BLaER1 treated with 17β-estradiol and CSF1 and Interleukin-3, amounts not matched to agents 10 nM and 100 nM (cell line): ENCODE measurements at regions not wholly inside any gene's neighbourhood (a gene's known extent, or its start where the extent isn't known, plus 50 kb on each side); places are given as distances from the start of the nearest gene placed in this dataset.

Experiments used
- H3K27ac ChIP-seq, 11 experiments: shearing (Covaris generic); formaldehyde crosslinking; 2 replicates each; pipeline ENCODE4 v1.8.1; 2022
- H3K27me3 ChIP-seq, 11 experiments: shearing (Covaris generic); formaldehyde crosslinking; 2 replicates each; pipeline ENCODE4 v1.8.1; 2022
- H3K36me3 ChIP-seq, 11 experiments: shearing (Covaris generic); formaldehyde crosslinking; 2 replicates each; pipeline ENCODE4 v1.8.1; 2022
- H3K4me1 ChIP-seq, 10 experiments: shearing (Covaris generic); formaldehyde crosslinking; 2 replicates each; pipeline ENCODE4 v1.8.1; 2022
- H3K4me2 ChIP-seq, 11 experiments: shearing (Covaris generic); formaldehyde crosslinking; 2 replicates each; pipeline ENCODE4 v1.8.1; 2022
- H3K4me3 ChIP-seq, 10 experiments: shearing (Covaris generic); formaldehyde crosslinking; 2 replicates each; pipeline ENCODE4 v1.8.1; 2022
- H3K9ac ChIP-seq, 11 experiments: shearing (Covaris generic); formaldehyde crosslinking; 2 replicates each; pipeline ENCODE4 v1.8.1; 2022
- H3K9me3 ChIP-seq, 11 experiments: shearing (Covaris generic); formaldehyde crosslinking; replicated peaks in 1 of 11; 2 replicates each; pipeline ENCODE4 v1.8.1; 2022
- H4K20me1 ChIP-seq, 11 experiments: shearing (Covaris generic); formaldehyde crosslinking; 2 replicates each; pipeline ENCODE4 v1.8.1; 2022
- Cebpa-rat ChIP-seq, 11 experiments: shearing (Covaris generic); IDR thresholded peaks; 2 replicates each; pipeline ENCODE4 v1.8.1; 2022

DNA sequence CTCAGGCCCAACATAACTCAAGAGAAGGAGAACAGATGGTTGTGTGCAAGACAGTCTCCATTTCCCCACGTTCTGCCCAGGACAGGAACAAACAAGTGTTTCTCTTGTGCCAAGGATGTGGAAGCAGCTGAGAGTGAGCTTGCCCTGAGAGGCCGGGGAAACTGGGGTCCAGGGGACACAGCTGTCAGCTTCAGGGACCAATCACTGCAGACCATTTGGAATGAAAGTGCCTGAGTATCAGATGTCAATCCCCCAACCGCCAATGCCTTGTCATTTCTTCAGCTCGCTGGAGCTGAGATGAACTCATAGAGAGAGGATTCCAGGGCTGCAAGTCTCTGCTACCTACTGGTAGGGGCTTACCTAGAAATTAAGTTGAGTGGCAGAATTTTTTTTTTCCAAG lies 71.9 kb upstream of the METAP2 start:
- no peak overlapping the region for H3K4me2 ChIP-seq
- H3K9me3 ChIP-seq = no peaks in the 10 kb centered on the region
- H3K4me3 ChIP-seq = no peak overlapping the region
- H3K27me3 ChIP-seq = no peaks in the 10 kb centered on the region
- H4K20me1 ChIP-seq = no peaks in the 10 kb centered on the region
- H3K9ac ChIP-seq = no peak overlapping the region
- no peaks in the 10 kb centered on the region for H3K36me3 ChIP-seq
- TF ChIP-seq Cebpa-rat (IDR thresholded peaks at IDR 0.05) = no peak
- H3K4me1 ChIP-seq = no peaks in the 10 kb centered on the region
- H3K27ac ChIP-seq = no peak overlapping the region

- no peak for TF ChIP-seq Cebpa-rat (IDR thresholded peaks at IDR 0.05)
- no peak overlapping the region for H3K9ac ChIP-seq
- no peak overlapping the region for H3K27ac ChIP-seq
- no peak overlapping the region for H3K4me2 ChIP-seq
- H4K20me1 ChIP-seq = no peaks in the 10 kb centered on the region
- no peak overlapping the region for H3K4me3 ChIP-seq
- H3K27me3 ChIP-seq = no peaks in the 10 kb centered on the region
- H3K36me3 ChIP-seq = no peaks in the 10 kb centered on the region
- no peaks in the 10 kb centered on the region for H3K4me1 ChIP-seq
- H3K9me3 ChIP-seq = no peaks in the 10 kb centered on the region
Measured at GRCh38 chr12:95408201-95408600, 65.8 kb upstream of the METAP2 start.

DNA sequence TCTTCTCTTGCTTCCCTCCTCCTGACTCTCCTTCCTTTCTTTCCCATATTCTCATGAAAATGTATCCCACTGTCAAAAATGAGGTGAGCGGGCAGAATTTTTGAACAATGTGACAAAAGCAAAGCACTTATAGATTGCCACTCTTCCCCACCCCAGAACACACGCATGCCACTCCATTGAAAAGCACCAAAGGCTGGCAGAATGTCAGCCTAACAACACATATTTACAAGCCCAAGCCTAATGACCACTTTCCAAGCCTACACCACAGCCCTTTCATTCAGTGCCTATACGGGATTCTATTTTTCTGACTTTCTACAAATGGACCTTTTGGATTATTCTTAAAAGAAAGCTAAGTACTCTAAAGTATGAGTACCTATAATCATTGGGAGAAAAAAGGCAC lies 62.9 kb upstream of the METAP2 start:
- no peak for TF ChIP-seq Cebpa-rat (IDR thresholded peaks at IDR 0.05)
- H3K9me3 ChIP-seq = no peaks in the 10 kb centered on the region
- H3K4me3 ChIP-seq = no peak overlapping the region
- H3K9ac ChIP-seq = no peak overlapping the region
- H3K27ac ChIP-seq = no peak overlapping the region
- H3K27me3 ChIP-seq = no peaks in the 10 kb centered on the region
- no peaks in the 10 kb centered on the region for H3K36me3 ChIP-seq
- no peak overlapping the region for H3K4me2 ChIP-seq
- H4K20me1 ChIP-seq = no peaks in the 10 kb centered on the region
- H3K4me1 ChIP-seq = peaks cover 0 to 12% (median 6%) of the 10 kb centered on the region in 10 experiments; a peak in 8 of 20 replicates

DNA sequence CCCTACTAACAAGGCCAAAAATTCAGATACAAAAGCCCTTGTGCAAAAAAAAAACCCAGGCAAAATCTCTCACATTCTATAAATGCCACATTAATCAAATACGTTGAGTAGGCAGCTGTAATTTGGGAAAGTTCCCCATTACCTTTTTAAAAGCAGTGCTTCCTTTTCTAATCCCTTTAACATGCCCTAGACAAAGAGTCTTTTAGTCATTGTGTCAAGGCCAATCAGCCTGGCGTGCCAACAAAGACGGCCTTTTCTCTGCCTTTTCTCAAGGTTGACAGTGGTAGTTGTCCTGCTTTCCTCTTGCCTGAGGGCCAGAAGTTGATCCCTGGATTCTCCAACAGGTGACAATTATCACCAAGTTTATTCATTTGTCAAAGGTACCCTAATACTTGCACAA lies 62.5 kb upstream of the METAP2 start:
- no peak overlapping the region for H3K9ac ChIP-seq
- TF ChIP-seq Cebpa-rat (IDR thresholded peaks at IDR 0.05) = no peak
- no peak overlapping the region for H3K27ac ChIP-seq
- H4K20me1 ChIP-seq = no peaks in the 10 kb centered on the region
- no peak overlapping the region for H3K4me3 ChIP-seq
- H3K27me3 ChIP-seq = no peaks in the 10 kb centered on the region
- H3K4me1 ChIP-seq = peaks cover 0 to 17% (median 7%) of the 10 kb centered on the region in 10 experiments; a peak in 9 of 20 replicates
- H3K36me3 ChIP-seq = no peaks in the 10 kb centered on the region
- H3K9me3 ChIP-seq = no peaks in the 10 kb centered on the region
- no peak overlapping the region for H3K4me2 ChIP-seq

GRCh38 chr12:95412482-95413311 lies 61.3 kb upstream of the METAP2 start:
- H3K27ac ChIP-seq = no peak overlapping the region

GRCh38 chr12:95413576-95413975 lies 60.4 kb upstream of the METAP2 start:
- TF ChIP-seq Cebpa-rat (IDR thresholded peaks at IDR 0.05) = no peak
- H3K9ac ChIP-seq = no peak overlapping the region
- H3K9me3 ChIP-seq = no peaks in the 10 kb centered on the region
- no peaks in the 10 kb centered on the region for H3K27me3 ChIP-seq
- H3K4me2 ChIP-seq = no peak overlapping the region
- H3K4me1 ChIP-seq = peaks cover 0 to 25% (median 8%) of the 10 kb centered on the region in 10 experiments; a peak in 10 of 20 replicates
- no peaks in the 10 kb centered on the region for H3K36me3 ChIP-seq
- no peak overlapping the region for H3K27ac ChIP-seq
- no peaks in the 10 kb centered on the region for H4K20me1 ChIP-seq
- no peak overlapping the region for H3K4me3 ChIP-seq

More at GRCh38 chr12:95412482-95413311, 61.3 kb upstream of the METAP2 start:
- Histone ChIP-seq H3K36me3 (no peaks in the 10 kb centered on the region), H3K9me3 (no peaks in the 10 kb centered on the region), H3K27me3 (no peaks in the 10 kb centered on the region), H3K4me3 (no peak overlapping the region), H3K4me1 (peaks cover 0 to 25% (median 7%) of the 10 kb centered on the region in 10 experiments; a peak in 10 of 20 replicates), H4K20me1 (no peaks in the 10 kb centered on the region), H3K9ac (no peak overlapping the region), H3K4me2 (no peak overlapping the region)
- TF ChIP-seq Cebpa-rat (IDR thresholded peaks at IDR 0.05) = no peak

DNA sequence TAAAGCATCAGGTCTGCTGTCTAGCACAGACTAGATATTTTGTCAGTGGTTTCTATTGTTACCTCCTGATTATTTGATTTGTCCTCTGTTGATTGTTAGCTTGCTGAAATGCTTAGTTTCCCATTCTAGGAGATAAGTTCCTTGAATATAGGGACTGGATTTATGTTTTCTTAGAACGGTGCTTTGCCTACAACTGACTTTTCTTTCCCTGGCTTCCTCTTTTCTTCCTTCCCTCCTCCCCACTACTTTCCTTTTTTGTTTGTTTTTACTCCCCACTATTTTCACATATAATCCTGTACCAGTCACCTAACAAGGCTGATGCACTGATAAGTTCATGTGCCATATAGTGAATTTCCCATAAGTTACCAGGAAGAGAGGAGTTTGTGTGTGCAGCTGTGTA lies 58.5 kb upstream of the METAP2 start:
- peaks cover 0 to 2% (median 0%) of the 10 kb centered on the region in 11 experiments; a peak in 1 of 22 replicates for H3K9me3 ChIP-seq
- no peak for TF ChIP-seq Cebpa-rat (IDR thresholded peaks at IDR 0.05)

GRCh38 chr12:95416111-95416636 lies 57.8 kb upstream of the METAP2 start:
- TF ChIP-seq Cebpa-rat (IDR thresholded peaks at IDR 0.05) = no peak

More for the DNA sequence above, 58.5 kb upstream of the METAP2 start:
- Histone ChIP-seq H3K27ac (no peak overlapping the region), H3K36me3 (no peaks in the 10 kb centered on the region), H3K9ac (no peak overlapping the region), H3K4me1 (peaks cover 0 to 25% (median 8%) of the 10 kb centered on the region in 10 experiments; a peak in 10 of 20 replicates), H3K4me2 (peak overlapping the region in 4 of 11 experiments; percentile 1 to 44 (median 22); a peak in 6 of 22 replicates), H3K4me3 (no peak overlapping the region), H3K27me3 (no peaks in the 10 kb centered on the region), H4K20me1 (no peaks in the 10 kb centered on the region)

GRCh38 chr12:95417372-95417771 lies 56.6 kb upstream of the METAP2 start:
- Histone ChIP-seq H3K4me1 (peaks cover 0 to 25% (median 8%) of the 10 kb centered on the region in 10 experiments; a peak in 10 of 20 replicates), H3K27me3 (no peaks in the 10 kb centered on the region), H3K4me2 (no peak overlapping the region), H3K4me3 (no peak overlapping the region), H3K9me3 (peaks cover 0 to 5% (median 0%) of the 10 kb centered on the region in 11 experiments; a peak in 1 of 22 replicates), H3K27ac (no peak overlapping the region), H4K20me1 (no peaks in the 10 kb centered on the region), H3K36me3 (no peaks in the 10 kb centered on the region), H3K9ac (no peak overlapping the region)
- no peak for TF ChIP-seq Cebpa-rat (IDR thresholded peaks at IDR 0.05)

More at GRCh38 chr12:95416111-95416636, 57.8 kb upstream of the METAP2 start:
- Histone ChIP-seq H3K4me2 (peak overlapping the region in 2 of 11 experiments; percentile 1 to 34; a peak in 6 of 22 replicates), H3K36me3 (no peaks in the 10 kb centered on the region), H4K20me1 (no peaks in the 10 kb centered on the region), H3K9me3 (peaks cover 0 to 5% (median 0%) of the 10 kb centered on the region in 11 experiments; a peak in 1 of 22 replicates), H3K27ac (no peak overlapping the region), H3K9ac (no peak overlapping the region), H3K4me1 (peaks cover 0 to 25% (median 8%) of the 10 kb centered on the region in 10 experiments; a peak in 10 of 20 replicates), H3K4me3 (no peak overlapping the region), H3K27me3 (no peaks in the 10 kb centered on the region)
